IMR-90 (cell line): ENCODE measurements at regions not wholly inside any gene's neighbourhood (a gene's known extent, or its start where the extent isn't known, plus 50 kb on each side); places are given as distances from the start of the nearest gene placed in this dataset.

Experiments used
- BHLHE40 ChIP-seq: fragments of 150-350 bp; IDR thresholded peaks from 2 replicates; pipeline ENCODE4 v1.6.1; 2016; ENCODE audit warnings: mild to moderate bottlenecking, low read depth, low read length
- CTCF ChIP-seq: conservative IDR thresholded peaks from 2 replicates; pipeline ENCODE4 v1.5.1; 2012; ENCODE audit warnings: mild to moderate bottlenecking, low read depth, low read length, improper control_type of control experiment
- POLR2A ChIP-seq: IDR thresholded peaks from 2 replicates; pipeline ENCODE4 v1.6.1; 2012; ENCODE audit warnings: mild to moderate bottlenecking, low read depth, low read length

- no peak for TF ChIP-seq CTCF
- no peak for TF ChIP-seq POLR2A
- no peak for TF ChIP-seq BHLHE40
Observed at GRCh38 chr3:82033186-82033585, 271.7 kb upstream of the GBE1 start.
